HG02798 (cell line): ENCODE measurements at regions not wholly inside any gene's neighbourhood (a gene's known extent, or its start where the extent isn't known, plus 50 kb on each side); places are given as distances from the start of the nearest gene placed in this dataset.

Experiments used
- ATAC-seq: cut with Tn5 transposase; IDR thresholded peaks from one replicate; pipeline ENCODE4 v1.9.1; 2021; ENCODE audit warnings: mild to moderate bottlenecking; ENCODE audit not compliant: unreplicated experiment, poor library complexity

GRCh38 chr5:2658881-2659470, 92.5 kb downstream of the IRX2 start:
- ATAC-seq = no peak

- no peak for ATAC-seq
These were observed 93.0 kb downstream of the IRX2 start for GRCh38 chr5:2658447-2658846.

- ATAC-seq = no peak
These were observed 94.3 kb downstream of the IRX2 start for GRCh38 chr5:2657151-2657550.

GRCh38 chr5:2656206-2656605, 95.3 kb downstream of the IRX2 start:
- no peak for ATAC-seq

- no peak for ATAC-seq
These were observed 97.5 kb downstream of the IRX2 start for GRCh38 chr5:2653991-2654390.

GRCh38 chr5:2651116-2651515, 100.4 kb downstream of the IRX2 start:
- no peak for ATAC-seq

GRCh38 chr5:2642684-2643345, 108.7 kb downstream of the IRX2 start:
- no peak for ATAC-seq

GRCh38 chr5:2640717-2641116, 110.8 kb downstream of the IRX2 start:
- no peak for ATAC-seq

- ATAC-seq = no peak
These were observed 112.1 kb downstream of the IRX2 start for GRCh38 chr5:2639425-2639824.

- no peak for ATAC-seq
These were observed 116.9 kb downstream of the IRX2 start for GRCh38 chr5:2634399-2635176.

- ATAC-seq = no peak
These were observed 117.5 kb downstream of the IRX2 start for GRCh38 chr5:2633992-2634391.

GRCh38 chr5:2631758-2632157, 119.7 kb downstream of the IRX2 start:
- ATAC-seq = no peak

- no peak for ATAC-seq
These were observed 122.4 kb downstream of the IRX2 start for GRCh38 chr5:2629045-2629444.

GRCh38 chr5:2627867-2628266, 123.6 kb downstream of the IRX2 start:
- no peak for ATAC-seq

- no peak for ATAC-seq
These were observed 124.9 kb downstream of the IRX2 start for GRCh38 chr5:2626572-2626971.

- ATAC-seq = no peak
These were observed 128.6 kb downstream of the IRX2 start for GRCh38 chr5:2622866-2623265.

GRCh38 chr5:2621631-2622030, 129.8 kb downstream of the IRX2 start:
- ATAC-seq = no peak

- ATAC-seq = no peak
These were observed 132.3 kb downstream of the IRX2 start for GRCh38 chr5:2619216-2619615.

- no peak for ATAC-seq
These were observed 134.0 kb downstream of the IRX2 start for GRCh38 chr5:2617461-2617860.

GRCh38 chr5:2615917-2616316, 135.6 kb downstream of the IRX2 start:
- no peak for ATAC-seq

GRCh38 chr5:2614571-2614970, 136.9 kb downstream of the IRX2 start:
- no peak for ATAC-seq

GRCh38 chr5:2611659-2612058, 139.8 kb downstream of the IRX2 start:
- ATAC-seq = no peak
